ENCODE measurements at regions not wholly inside any gene's neighbourhood (a gene's known extent, or its start where the extent isn't known, plus 50 kb on each side); places are given as distances from the start of the nearest gene placed in this dataset.

- TF ChIP-seq CTCF (IDR thresholded peaks at IDR 0.05) = no peak
- no peak for TF ChIP-seq POLR2A (IDR thresholded peaks at IDR 0.05)
Observed at GRCh38 chr5:42905827-42906226, 94.1 kb upstream of the SELENOP start.

All from uterus (tissue), 2 donors.